ENCODE measurements at regions not wholly inside any gene's neighbourhood (a gene's known extent, or its start where the extent isn't known, plus 50 kb on each side); places are given as distances from the start of the nearest gene placed in this dataset.

DNA sequence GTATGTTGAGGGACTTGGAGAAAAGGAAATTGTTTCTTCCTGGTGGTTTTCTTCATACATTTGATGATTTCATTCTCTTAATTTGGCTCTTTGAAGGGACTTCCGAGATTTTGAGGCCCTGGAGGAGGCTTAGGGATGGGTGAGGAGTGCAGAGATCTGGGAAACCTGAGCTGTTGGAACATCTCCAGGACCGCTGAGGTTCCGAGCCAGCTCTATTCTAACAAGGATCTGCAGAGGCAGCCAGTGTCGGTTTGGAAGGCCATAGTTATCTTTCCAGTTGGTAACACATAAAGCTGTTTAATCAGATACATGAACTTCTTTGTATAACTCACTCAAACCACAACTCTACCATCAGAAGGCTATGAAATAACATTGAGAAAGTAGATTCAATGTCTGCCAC, 70.3 kb upstream of the UPP2 start:
- TF ChIP-seq ZNF624 (tag by site-specific recombination; IDR thresholded peaks at IDR 0.05) (no peak), KLF17 (tag by site-specific recombination; IDR thresholded peaks at IDR 0.05) (no peak), REST (tag by site-specific recombination; IDR thresholded peaks at IDR 0.05) (no peak), ZNF157 (tag by site-specific recombination; IDR thresholded peaks at IDR 0.05) (no peak), ZNF658 (tag by site-specific recombination; IDR thresholded peaks at IDR 0.05) (no peak)
- TF ChIP-seq, protein P1, sequence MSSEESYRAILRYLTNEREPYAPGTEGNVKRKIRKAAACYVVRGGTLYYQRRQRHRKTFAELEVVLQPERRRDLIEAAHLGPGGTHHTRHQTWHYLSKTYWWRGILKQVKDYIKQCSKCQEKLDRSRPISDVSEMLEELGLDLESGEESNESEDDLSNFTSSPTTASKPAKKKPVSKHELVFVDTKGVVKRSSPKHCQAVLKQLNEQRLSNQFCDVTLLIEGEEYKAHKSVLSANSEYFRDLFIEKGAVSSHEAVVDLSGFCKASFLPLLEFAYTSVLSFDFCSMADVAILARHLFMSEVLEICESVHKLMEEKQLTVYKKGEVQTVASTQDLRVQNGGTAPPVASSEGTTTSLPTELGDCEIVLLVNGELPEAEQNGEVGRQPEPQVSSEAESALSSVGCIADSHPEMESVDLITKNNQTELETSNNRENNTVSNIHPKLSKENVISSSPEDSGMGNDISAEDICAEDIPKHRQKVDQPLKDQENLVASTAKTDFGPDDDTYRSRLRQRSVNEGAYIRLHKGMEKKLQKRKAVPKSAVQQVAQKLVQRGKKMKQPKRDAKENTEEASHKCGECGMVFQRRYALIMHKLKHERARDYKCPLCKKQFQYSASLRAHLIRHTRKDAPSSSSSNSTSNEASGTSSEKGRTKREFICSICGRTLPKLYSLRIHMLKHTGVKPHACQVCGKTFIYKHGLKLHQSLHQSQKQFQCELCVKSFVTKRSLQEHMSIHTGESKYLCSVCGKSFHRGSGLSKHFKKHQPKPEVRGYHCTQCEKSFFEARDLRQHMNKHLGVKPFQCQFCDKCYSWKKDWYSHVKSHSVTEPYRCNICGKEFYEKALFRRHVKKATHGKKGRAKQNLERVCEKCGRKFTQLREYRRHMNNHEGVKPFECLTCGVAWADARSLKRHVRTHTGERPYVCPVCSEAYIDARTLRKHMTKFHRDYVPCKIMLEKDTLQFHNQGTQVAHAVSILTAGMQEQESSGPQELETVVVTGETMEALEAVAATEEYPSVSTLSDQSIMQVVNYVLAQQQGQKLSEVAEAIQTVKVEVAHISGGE (tag by site-specific recombination; conservative IDR thresholded peaks at IDR 0.05; ENCODE audit: low read depth) = no peak
- TF ChIP-seq, protein P2, sequence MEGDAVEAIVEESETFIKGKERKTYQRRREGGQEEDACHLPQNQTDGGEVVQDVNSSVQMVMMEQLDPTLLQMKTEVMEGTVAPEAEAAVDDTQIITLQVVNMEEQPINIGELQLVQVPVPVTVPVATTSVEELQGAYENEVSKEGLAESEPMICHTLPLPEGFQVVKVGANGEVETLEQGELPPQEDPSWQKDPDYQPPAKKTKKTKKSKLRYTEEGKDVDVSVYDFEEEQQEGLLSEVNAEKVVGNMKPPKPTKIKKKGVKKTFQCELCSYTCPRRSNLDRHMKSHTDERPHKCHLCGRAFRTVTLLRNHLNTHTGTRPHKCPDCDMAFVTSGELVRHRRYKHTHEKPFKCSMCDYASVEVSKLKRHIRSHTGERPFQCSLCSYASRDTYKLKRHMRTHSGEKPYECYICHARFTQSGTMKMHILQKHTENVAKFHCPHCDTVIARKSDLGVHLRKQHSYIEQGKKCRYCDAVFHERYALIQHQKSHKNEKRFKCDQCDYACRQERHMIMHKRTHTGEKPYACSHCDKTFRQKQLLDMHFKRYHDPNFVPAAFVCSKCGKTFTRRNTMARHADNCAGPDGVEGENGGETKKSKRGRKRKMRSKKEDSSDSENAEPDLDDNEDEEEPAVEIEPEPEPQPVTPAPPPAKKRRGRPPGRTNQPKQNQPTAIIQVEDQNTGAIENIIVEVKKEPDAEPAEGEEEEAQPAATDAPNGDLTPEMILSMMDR (tag by site-specific recombination; IDR thresholded peaks at IDR 0.05) = no peak
- TF ChIP-seq, protein P3, sequence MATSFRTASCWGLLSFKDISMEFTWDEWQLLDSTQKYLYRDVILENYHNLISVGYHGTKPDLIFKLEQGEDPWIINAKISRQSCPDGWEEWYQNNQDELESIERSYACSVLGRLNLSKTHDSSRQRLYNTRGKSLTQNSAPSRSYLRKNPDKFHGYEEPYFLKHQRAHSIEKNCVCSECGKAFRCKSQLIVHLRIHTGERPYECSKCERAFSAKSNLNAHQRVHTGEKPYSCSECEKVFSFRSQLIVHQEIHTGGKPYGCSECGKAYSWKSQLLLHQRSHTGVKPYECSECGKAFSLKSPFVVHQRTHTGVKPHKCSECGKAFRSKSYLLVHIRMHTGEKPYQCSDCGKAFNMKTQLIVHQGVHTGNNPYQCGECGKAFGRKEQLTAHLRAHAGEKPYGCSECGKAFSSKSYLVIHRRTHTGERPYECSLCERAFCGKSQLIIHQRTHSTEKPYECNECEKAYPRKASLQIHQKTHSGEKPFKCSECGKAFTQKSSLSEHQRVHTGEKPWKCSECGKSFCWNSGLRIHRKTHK (tag by site-specific recombination; IDR thresholded peaks at IDR 0.05) = no peak
